RPMI8226 (cell line): ENCODE measurements at regions not wholly inside any gene's neighbourhood (a gene's known extent, or its start where the extent isn't known, plus 50 kb on each side); places are given as distances from the start of the nearest gene placed in this dataset.
A peak's percentile ranks its signal among the peaks of the same experiment; 100 is the strongest.

ENCODE experiments used
- DNase-seq: peaks from one replicate; pipeline ENCODE4 v3.0.0-alpha.2; 2015

DNA sequence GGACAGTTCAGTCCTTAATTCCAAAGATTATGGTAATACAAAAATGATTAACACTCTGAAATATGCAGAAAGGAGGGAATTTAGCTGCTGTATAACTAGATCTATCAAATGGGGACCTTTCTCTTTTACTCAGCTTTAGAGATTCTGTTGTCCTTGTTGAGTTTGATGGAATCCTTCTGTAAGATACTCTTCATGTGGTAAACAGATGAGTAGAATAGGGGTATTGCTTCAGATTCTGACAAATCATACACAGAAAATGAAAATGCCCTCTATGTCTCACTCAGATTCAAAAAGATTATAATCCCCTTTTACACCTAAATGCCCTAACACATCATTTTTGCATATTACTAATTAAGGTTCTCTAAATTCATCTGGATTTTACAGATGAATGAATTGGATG, 50.7 kb downstream of the ARHGAP35 start:
- DNase-seq: no peak

DNA sequence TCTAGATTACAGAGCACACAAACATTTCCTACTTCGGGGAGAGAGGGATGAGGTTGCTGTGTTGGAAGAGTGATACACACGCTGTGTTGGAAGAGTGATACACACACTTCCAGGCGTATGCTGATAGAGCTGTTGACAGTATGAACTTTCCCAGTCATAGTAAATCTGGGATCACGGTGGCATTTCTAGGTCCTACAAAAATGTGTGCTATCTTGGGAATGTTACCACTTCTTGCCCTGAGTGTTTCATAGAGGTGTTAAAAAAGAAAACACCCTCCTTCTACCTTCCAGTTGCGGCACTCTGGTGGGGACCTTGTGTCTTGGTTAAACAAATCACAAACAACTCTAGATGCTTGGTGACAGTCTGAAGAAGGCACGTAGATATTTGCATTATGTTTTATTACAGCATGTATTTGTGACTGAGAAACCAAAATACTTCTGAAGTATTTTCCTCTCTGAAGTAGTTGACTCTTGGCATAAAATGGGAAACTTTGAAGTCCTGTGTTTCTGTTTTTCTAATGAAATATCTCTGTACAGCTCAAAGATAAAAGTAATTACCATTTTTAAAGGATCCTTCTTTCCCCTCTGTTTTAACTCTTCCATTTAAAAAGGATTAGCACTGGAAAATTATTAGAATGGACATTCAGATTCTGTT, 52.5 kb downstream of the ARHGAP35 start:
- no peak for DNase-seq

DNA sequence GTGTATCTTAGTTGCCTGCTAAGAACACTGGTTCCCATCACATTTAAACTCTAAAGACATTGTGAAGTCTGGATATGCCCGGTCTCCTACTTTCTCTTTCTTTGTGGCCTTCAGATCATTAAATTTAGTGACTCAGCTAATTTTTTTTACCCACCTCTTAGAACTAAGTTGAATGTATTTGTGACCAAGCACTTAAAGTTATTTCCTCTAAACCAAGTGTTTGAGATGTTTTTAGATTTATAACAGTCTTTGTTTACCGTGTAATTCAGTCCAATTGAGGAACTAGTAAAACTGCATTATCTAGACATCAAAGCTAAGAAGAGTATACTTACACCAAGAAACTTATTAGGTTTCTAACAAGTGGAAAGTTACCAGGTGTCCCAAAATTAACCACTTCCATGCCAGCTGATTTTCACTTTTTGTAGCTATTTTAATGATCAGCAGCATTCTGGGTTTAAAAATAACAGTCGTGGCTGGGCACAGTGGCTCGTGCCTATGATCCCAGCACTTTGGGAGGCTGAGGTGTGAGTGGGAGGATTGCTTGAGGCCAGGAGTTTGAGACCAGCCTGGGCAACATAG, 53.1 kb downstream of the ARHGAP35 start:
- peak; percentile 14 for DNase-seq

DNA sequence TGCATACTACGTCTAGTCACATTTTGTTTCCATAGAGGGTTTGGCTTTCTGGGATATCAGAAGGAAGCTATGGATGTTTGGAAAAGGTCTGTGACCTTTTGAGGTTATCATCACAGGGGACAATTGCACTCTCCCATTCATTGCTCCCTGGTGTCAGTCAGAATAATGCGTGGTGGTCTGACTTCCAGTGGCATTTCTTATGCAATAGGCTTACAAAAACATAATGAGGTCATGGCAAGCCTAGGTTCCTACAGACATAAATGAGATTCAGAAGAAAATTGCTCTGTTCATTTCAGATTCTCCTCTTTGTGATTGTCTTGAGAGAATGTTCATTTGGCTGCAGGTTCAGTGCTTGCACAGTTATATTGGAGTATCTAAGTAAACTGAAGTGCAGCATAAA, 54.6 kb downstream of the ARHGAP35 start:
- DNase-seq: no peak

DNA sequence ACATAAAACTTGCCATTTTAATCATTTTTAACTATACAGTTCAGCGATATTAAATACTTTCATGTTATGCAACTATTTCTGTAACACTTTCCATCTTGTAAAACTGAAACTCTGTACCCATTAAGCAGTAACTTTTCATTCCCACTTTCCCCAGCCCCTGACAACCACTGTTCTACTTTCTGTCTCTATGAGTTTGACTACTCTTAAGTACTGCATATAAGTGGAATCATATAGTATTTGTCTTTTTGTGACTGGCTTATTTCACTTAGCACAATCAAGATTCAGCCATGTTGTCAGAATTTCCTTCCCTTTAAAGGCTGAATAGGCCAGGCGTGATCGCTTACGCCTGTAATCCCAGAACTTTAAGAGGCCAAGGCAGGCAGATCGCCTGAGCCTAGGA, 56.2 kb downstream of the ARHGAP35 start:
- DNase-seq: no peak

DNA sequence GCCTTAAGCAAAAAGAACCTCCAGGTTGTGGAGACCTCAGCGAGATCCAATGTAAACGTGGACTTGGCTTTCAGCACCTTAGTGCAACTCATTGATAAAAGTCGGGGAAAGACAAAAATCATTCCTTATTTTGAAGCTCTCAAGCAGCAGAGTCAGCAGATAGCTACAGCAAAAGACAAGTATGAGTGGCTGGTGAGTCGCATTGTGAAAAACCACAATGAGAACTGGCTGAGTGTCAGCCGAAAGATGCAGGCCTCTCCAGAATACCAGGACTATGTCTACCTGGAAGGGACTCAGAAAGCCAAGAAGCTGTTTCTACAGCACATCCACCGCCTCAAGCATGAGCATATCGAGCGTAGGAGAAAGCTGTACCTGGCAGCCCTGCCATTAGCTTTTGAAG, 58.5 kb downstream of the ARHGAP35 start:
- no peak for DNase-seq

DNA sequence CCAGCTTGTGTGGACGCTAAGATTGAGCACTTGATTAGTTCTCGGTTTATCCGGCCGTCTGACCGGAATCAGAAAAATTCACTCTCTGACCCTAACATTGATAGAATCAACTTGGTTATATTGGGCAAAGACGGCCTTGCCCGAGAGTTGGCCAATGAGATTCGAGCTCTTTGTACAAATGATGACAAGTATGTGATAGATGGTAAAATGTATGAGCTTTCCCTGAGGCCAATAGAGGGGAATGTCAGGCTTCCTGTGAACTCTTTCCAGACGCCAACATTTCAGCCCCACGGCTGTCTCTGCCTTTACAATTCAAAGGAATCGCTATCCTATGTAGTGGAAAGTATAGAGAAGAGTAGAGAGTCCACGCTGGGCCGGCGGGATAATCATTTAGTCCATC, 59.6 kb downstream of the ARHGAP35 start:
- DNase-seq: no peak

DNA sequence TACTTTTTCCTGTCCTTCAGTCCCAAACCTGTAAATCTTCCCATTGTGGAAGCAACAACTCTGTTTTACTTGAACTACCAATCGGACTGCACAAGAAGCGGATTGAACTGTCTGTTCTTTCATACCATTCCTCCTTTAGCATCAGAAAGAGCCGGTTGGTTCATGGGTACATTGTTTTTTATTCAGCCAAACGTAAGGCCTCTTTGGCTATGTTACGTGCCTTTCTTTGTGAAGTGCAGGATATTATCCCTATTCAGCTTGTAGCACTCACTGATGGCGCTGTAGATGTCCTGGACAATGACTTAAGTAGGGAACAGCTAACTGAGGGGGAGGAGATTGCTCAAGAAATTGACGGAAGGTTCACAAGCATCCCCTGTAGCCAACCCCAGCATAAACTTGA, 60.3 kb downstream of the ARHGAP35 start:
- no peak for DNase-seq

DNA sequence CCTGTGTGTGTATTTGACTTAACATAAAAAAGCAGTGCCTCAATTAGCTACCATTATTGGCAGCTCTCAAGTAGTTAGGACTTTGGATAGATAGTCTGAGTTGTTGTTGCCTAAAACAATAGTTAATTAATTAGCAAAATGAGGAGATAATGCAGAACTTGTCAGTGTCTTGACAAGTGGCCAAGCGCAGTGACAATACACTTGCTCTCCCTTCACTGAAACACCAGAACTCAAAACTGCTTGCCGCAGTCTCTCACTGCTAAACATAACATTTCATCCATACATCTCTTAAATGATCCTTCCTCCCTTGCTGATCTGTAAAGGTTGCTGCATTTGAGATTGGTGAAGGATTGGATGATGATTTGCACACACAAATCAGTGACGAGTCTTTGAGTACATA, 61.7 kb downstream of the ARHGAP35 start:
- DNase-seq: no peak

DNA sequence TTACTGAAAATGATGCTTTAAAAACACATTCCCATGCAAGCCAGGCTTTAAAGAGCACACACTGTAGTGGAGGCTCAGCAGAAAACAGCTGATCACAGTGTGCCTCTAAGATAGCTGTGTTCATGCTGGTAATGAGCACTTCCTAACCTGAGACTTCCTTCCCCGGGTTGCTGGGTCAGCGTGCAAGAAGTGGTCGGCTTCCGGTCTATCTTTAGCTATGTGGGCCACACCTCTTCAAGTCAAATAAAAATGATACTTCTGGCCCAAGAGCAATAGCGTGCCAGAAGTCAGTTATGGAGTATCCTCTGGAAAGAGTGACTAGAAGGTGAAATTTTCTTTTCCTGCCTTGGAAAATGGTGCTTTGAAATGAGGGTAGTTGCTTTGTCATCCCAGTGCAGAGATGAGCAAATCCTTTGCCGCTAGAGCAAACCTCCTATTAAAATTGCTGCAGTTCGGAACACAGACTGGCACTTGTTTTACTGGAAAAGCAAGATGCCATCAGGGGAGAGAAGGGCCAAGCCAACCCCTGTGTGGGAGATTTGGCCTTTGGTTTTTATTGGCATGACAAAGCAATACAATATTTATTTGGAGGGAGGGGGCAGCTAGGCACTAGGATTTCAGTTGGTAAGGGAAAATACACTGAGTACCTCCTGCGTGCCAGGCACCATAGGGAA, 64.2 kb downstream of the ARHGAP35 start:
- DNase-seq: peak; percentile 23

DNA sequence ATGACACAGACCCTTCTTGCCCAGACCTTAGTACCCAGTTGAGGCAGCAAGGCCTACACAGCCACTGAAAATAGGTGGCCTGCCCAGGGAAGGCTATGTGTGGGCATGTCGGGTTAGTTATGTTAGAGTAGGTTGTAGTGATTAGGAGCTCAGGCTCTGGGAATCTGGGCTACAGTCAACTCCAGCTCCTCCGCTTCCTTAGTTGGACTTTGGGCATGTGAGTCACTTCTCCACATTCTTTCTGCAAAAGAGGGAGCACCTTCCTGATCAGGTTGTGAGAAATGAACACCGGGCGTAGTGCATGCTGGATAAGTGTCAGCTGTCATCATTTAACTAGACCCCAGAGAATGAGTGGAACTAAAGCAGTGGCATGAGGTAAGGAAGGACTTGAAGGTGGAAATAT, 64.8 kb downstream of the ARHGAP35 start:
- DNase-seq: no peak

DNA sequence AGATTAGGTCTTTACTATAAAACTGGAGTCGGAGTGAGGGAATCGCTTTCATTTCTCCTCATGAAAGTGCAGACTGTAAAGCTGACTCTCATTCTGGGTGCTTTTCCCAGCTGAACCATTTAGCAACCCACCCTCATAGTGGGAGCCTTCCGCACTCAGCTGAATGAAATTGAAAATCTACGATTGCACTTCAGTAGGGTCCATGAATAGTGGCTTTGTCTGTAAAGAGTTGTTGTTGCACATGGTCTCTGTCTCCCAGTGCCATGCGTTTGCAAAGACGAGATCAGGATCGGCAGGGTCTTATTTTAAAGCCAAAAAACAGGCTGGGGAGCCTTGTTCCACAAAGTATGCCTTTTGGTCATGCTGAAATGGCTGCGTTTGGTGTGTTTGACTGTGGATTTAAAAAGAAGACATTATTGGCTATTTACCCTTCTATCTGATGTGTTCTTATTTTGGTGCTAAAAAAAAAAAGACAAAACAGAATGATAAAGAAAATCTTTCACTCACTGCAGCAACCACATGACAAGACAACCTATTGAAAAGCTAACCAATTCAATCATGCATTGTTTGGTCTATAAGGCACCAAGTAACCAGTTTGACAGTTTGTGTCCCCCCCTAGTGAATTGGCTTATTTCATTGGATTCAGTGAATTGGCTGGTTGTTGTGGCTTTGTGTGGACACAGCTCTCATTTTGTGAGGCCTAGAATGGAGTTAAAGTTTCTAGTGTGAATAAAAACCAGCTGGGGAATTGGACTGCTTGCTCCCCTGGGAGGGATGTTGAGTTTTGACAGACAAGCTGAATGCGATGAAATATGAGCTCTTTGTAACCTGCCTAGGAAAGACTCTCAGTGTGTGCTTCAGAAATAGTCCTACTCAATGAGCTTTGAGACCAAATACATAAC, 65.6 kb downstream of the ARHGAP35 start:
- no peak for DNase-seq

DNA sequence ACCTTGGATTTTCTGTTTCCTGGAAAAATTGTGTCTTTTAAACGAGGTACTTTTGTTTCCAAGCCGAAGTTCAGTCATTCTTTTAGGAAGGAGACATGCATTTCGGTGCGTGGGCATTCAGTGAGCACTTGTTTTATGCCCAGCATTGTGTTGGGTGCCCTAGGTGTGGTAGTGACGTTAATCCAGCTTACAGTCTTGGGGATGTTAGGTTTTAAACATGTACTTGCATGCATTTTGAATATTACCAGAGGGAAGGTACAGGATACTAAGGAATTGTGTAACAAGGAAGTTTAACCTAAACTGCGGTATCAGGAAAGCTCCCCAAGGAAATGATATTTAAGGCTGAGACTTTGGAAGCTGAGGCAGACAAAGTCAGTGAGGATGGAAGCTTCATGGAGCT, 66.3 kb downstream of the ARHGAP35 start:
- DNase-seq: no peak

DNA sequence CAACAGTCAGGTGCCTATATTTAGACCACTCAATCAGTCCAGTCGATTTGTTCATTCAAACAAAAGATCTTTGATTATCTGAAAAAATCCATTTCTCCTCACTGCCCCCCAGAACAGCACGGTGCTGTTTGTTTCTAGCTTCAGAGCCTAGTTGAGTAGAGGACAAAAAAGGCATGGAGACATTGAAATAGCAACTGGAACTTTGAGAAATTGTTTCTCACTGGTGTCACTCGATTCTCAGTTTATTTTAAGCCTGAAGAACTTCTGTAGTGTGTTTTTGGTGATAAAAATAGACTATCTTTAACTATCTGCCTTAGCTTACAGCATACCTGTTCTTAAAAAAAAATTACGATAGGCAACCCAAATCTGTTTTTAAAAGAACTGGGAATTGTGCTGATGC, 67.1 kb downstream of the ARHGAP35 start:
- DNase-seq: no peak

DNA sequence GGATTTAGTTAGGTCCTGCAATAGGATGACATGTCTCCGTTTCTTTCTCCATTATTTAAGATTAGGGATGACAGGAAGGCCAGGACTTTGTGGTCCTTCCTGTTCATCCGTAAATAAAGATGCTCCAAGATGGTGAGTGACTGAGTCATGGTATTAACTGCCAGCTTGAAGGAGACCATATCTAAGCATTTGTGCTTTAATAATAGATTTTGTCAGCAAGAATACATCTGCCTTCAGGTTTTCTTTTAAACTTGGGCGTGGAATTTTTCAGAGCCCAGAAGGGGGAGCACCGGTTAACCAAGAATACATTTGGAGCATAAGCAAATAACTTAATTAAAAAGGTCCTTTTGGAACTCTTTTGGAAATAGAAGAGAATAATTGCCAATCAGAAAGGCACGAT, 68.2 kb downstream of the ARHGAP35 start:
- no peak for DNase-seq

DNA sequence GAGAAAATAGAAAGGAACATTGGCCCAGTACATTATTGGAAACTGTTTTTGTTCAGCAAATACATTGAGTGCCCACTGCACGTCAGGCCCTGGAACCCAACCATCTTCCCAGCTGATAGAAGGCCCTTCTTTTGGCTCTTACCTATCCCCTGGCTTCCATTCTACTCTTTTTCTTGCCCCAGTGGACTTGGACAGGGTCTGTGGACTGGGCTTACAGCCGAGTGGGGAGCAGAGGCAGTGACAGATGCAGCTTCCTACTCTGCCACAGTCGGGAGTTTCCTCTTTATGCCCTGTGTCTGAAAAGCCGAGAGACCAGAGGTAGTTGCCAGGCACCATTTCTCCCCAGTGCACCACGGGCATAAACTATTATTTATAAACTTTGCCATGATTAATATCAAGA, 70.4 kb downstream of the ARHGAP35 start:
- DNase-seq: no peak

DNA sequence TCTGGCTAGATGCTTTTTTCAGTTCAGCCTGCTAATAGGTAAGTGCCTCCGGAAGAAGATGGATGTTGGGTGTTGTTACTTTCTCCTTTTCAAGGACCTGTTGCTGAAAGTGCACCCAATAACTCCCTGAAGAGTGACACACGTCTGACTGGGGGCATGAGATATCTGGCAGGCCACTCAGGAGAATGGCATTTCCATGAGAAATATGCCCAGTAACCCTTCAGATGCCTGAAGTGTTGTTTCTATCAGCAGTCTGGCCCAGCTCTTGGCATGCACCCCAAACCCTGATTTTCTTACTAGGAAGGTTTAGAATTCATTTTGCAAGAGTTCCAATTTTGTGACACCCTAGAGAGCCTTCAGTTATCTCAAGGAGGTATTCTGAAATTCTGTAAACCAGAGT, 71.5 kb downstream of the ARHGAP35 start:
- DNase-seq: no peak

DNA sequence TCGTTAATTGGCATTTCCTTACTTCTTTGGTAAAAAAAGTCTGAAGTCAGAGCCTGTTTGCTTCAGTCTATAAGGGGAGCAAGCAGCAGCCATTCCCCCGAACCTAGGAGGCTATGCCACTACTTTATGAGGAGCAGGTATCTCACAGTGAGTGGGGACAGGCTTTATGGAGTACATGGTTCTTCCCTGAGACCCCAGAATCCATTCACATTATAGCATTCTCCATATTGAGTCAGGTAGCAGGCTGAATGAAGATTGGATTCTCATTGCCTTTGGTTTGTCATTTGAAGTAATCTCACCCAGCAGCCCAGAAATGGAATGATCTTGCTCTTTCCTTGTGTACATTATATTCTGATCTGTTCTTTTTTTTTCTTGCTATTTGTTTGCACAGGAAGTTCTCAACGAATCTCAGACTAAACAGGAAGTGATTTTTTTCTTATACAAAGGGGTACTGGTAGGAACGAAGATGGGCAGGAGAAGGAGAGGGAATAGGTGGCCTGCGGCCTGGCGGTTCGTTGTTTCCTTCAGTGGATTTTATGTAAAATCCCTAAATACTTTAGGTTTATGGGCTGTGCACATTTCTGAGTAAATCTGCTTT, 74.4 kb downstream of the ARHGAP35 start:
- no peak for DNase-seq

DNA sequence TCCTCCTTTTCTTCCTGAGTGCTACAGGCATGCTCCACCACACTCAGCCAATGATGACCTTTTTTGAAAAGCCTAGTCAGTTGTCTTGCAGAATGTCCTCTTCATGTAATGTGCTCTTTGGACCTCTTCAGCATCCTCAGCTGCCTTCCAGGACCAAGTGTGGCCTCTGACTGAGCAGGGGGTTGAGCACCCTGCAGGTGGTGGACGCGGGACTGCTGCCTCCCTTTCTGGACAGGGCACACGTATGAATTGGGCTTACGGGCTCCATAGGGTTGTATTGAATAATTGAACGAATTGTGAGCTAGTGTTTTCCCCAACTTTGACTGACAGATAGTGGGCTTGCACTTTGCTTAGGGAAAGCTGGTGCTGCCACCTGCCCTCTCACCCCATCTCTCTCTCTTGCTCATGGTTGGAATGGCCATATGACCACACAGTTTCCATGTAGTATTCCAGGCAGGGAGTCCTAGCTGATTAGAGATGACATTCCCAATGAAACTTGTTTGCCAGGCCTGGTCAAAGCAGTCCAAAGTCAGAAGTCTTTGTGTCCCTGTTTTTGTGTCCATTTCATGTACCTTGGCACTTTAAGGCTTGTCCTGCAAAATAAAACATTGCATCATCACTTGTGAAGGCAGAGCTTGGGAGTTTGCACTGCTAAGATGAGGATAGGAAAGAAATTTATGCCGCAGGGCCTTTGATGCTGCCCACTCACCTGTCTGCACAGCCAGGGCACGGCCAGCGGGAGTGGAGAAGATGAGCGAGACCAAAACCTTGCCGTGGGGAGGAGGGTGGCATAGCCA, 76.3 kb upstream of the NPAS1 start:
- DNase-seq: no peak

DNA sequence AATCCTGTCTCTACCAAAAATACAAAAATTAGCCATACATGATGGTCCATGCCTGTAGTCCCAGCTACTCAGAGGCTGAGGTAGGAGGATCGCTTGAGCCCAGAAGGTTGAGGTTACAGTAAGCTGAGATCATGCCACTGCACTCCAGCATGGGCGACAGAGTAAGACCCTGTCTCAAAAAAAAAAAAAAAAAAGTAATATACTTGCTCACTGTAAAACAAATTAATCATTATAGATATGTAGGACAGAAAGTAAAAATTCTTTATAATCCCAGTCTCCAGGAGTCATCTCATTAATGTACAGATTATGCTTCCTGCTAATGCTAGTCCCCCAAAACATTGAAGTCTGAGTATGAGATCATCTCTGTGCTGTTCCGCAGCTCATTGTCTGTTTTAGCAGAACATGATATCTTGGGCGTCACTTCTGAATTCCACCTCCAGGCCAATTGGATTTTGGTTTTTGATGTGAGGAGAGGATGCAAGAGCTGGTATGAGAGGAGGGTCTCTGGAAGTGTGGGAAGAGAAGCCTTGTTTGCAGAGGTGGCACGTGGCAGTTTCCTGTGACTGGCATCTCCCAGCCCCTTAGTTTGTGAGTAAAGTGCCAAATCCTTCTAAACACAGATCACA, 75.4 kb upstream of the NPAS1 start:
- DNase-seq: no peak

DNA sequence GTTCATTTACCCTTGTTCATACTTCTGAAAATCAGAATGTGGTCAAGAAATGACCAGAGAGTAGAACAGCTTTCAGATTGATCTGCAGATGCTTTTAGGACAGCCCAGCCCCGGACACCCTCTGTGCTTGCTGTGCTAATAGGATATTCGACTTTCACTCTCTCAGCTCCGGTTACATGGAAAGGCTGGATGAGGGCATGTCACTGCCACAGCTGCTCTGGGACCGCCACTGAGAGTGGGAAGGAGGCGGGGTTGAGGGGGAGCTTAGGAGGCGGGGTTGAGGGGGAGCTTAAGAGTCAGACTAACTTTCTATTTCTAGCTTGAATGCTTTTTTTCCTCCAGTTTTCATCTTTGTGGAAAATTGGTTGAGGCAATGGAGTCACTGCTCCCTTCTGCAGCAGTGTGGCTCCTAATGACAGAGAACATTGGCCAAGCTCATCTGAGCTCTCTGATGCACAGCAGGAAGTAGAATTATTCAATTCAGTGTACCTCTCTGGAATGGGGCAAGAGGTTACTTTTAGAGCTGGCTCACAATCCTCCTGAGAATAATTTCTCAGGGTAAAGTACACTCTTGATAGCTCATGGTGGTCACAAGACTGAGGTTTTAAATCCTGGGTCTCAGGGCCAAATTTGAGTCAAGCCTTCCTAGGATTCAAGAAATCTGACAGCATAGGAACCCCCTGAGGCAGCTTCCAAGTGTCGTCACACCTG, 74.6 kb upstream of the NPAS1 start:
- DNase-seq: no peak
